BJ (cell line): ENCODE measurements at regions not wholly inside any gene's neighbourhood (a gene's known extent, or its start where the extent isn't known, plus 50 kb on each side); places are given as distances from the start of the nearest gene placed in this dataset.

Source experiments
- CTCF ChIA-PET: fragments of 350-600 bp; formaldehyde crosslinking; extraction: SDS; loops from one replicate; lab custom pipeline; 2021; ENCODE audit warnings: antibody characterized with exemption, inconsistent platforms; lab: Yijun Ruan, JAX
- POLR2A ChIA-PET: fragments of 300-600 bp; sonication (Branson Sonifier 250); formaldehyde crosslinking; extraction: SDS; loops from one replicate; lab custom pipeline; 2021; ENCODE audit warnings: antibody characterized with exemption; lab: Charles Lee
- DNase-seq: peaks from one replicate; pipeline ENCODE4 v3.0.0-alpha.2; 2011; ENCODE audit warnings: low read depth
- H3K27me3 ChIP-seq: 2 replicates; pipeline ENCODE4 v1.6.0; 2011; ENCODE audit warnings: low read length; ENCODE audit not compliant: control insufficient read depth, insufficient read depth
- H3K36me3 ChIP-seq: 2 replicates; pipeline ENCODE4 v1.5.1; 2011; ENCODE audit warnings: low read length; ENCODE audit not compliant: control insufficient read depth, insufficient read depth
- H3K4me3 ChIP-seq: 2 replicates; pipeline ENCODE4 v1.5.1; 2011; ENCODE audit warnings: low read depth, mild to moderate bottlenecking, control low read depth, low read length
- TF ChIP-seq, protein P1 (sequence below): IDR thresholded peaks from 2 replicates; pipeline ENCODE4 v1.5.1; 2011; ENCODE audit warnings: low read depth, mild to moderate bottlenecking, control low read depth, inconsistent platforms, low read length, moderate library complexity; ENCODE audit not compliant: insufficient read depth

DNA sequence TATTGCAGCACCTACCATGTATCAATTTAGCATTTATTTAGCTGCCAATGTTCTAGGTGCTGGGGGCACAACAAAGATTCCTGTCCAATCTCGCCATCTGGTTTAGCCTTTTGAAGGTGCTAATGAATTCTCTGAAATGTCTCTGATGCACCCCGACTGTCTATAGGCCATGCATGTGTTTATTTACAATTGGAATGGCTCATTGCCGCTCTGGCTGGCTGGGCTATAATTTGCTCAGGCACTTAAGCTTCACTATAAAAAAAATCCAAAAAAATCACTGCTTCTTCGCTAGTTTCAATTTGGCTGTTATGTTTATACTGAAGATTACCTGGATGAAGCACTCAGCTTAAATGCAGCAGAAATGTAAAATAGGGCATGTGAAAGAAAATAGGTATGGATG lies 115.0 kb upstream of the PAX6 start:
- ChIA-PET POLR2A (no interaction called here), CTCF (no interaction called here)
- Histone ChIP-seq H3K36me3 (no peaks in the 10 kb centered on the region), H3K4me3 (no peak overlapping the region), H3K27me3 (peaks cover 2% of the 10 kb centered on the region; the same call in 1 of the 2 replicates)
- TF ChIP-seq, protein P1, sequence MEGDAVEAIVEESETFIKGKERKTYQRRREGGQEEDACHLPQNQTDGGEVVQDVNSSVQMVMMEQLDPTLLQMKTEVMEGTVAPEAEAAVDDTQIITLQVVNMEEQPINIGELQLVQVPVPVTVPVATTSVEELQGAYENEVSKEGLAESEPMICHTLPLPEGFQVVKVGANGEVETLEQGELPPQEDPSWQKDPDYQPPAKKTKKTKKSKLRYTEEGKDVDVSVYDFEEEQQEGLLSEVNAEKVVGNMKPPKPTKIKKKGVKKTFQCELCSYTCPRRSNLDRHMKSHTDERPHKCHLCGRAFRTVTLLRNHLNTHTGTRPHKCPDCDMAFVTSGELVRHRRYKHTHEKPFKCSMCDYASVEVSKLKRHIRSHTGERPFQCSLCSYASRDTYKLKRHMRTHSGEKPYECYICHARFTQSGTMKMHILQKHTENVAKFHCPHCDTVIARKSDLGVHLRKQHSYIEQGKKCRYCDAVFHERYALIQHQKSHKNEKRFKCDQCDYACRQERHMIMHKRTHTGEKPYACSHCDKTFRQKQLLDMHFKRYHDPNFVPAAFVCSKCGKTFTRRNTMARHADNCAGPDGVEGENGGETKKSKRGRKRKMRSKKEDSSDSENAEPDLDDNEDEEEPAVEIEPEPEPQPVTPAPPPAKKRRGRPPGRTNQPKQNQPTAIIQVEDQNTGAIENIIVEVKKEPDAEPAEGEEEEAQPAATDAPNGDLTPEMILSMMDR = no peak
- DNase-seq = no peak

DNA sequence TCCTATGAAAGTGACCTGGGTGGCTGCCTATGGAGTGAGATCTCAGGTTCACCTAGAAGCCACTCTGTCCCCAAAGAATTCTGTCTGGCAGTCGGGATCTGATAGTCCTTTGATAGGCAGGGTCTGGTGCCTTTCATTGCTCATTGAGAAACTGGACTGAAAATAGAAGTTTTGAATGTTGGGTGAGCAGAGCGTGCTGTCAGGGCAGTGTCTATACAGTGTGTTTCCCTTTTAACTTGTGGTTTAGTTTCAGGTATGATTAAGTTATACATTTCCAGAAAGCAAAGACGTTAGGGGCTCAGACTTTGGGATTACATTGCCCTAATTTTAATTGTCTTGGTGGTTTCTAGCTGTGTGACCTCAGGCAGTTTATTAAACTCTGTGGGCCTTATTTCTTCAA lies 111.3 kb upstream of the PAX6 start:
- no peak overlapping the region for H3K4me3 ChIP-seq
- CTCF ChIA-PET = no interaction called here
- DNase-seq = no peak
- H3K27me3 ChIP-seq = peaks cover 3% of the 10 kb centered on the region; the same call in 1 of the 2 replicates
- no peaks in the 10 kb centered on the region for H3K36me3 ChIP-seq
- POLR2A ChIA-PET = no interaction called here
- TF ChIP-seq, protein P1 = no peak

DNA sequence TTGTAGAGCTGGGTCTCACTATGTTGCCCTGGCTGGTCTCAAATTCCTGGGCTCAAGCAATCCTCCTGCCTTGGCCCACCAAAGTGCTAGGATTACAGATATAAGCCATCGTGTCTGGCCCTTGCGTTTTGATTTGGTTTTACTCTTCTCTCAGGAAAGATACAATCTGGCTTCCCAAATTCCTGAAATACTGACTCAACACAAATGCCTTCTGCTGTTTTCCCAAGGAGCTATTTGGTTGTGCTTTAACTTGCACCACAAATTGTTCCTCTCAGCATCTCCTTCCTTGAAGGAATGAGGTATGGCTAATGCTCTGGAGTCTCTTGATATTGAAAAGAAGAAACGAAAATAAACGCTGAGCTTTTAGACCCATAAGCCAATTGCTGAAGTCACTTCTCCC lies 110.0 kb upstream of the PAX6 start:
- H3K27me3 ChIP-seq = peaks cover 3% of the 10 kb centered on the region; the same call in 1 of the 2 replicates
- CTCF ChIA-PET = interaction anchor here (0.6 kb wide), 2 partner anchors 8 to 391 kb away, joined by 3 read pairs; no protein-coding TSS in a partner anchor
- TF ChIP-seq, protein P1 = no peak
- POLR2A ChIA-PET = no interaction called here
- DNase-seq = no peak
- H3K36me3 ChIP-seq = no peaks in the 10 kb centered on the region
- H3K4me3 ChIP-seq = no peak overlapping the region

DNA sequence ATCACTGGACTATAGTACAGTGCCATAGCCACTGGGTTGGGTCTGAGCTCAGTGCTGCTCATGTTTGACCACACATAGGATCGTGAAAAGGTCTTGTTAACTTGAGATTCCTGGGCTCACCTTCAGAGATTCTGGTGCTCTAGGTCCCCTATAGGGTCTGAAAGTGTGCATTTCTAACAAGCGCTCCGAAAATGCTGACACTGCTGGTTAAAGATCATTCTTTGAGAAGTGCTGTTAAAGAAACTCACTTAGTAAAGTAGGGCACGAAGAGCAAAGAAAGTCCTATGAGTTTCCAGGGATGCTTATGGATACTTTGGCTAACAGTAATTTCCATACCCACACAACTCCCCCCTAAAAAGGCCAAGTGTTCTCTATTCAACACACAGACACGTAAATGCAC lies 108.1 kb upstream of the PAX6 start:
- Histone ChIP-seq H3K4me3 (no peak overlapping the region), H3K27me3 (peaks cover 1% of the 10 kb centered on the region; the same call in 1 of the 2 replicates), H3K36me3 (no peaks in the 10 kb centered on the region)
- CTCF ChIA-PET = no interaction called here
- TF ChIP-seq, protein P1 = no peak
- POLR2A ChIA-PET = no interaction called here
- no peak for DNase-seq

DNA sequence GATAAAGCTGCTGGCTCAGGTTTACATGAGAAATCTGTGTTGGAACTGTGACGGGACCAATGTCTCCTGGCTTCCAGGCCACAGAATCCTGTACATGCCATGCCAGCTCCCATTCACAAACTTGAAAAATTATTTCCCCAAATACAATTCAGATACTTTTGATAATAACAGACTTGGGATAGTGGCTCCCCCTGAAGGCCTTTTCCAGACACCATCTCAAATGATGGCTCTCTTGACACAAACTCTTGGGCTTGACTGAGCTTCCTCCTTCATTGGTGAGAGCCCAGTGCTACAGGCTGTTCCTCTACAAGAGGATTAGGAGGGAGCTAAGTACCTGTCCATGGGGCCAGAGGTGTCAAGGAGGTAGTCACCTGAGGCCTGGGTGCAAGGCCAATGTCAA lies 104.7 kb upstream of the PAX6 start:
- ChIA-PET CTCF (interaction anchor here (0.6 kb wide), 1 partner anchor 31 kb away, joined by 3 read pairs; no protein-coding TSS in a partner anchor), POLR2A (no interaction called here)

More for the DNA sequence above, 104.7 kb upstream of the PAX6 start:
- Histone ChIP-seq H3K27me3 (0 out of 2 replicates have a peak, but pooled peaks cover 1% of the 10 kb centered on the region), H3K36me3 (no peaks in the 10 kb centered on the region), H3K4me3 (no peak overlapping the region)
- TF ChIP-seq, protein P1 = no peak
- no peak for DNase-seq
